GM12864 (cell line): ENCODE measurements at regions not wholly inside any gene's neighbourhood (a gene's known extent, or its start where the extent isn't known, plus 50 kb on each side); places are given as distances from the start of the nearest gene placed in this dataset.

Experiments
- DNase-seq: peaks from one replicate; pipeline ENCODE4 v3.0.0-alpha.2; 2011; ENCODE audit warnings: low read depth
- H3K4me3 ChIP-seq: 2 replicates; pipeline ENCODE4 v1.5.1; 2011; ENCODE audit warnings: mild to moderate bottlenecking, low read depth, low read length, control low read depth
- CTCF ChIP-seq: IDR thresholded peaks from 2 replicates; pipeline ENCODE4 v1.5.1; 2011; ENCODE audit warnings: low read depth, mild to moderate bottlenecking, moderate library complexity, low read length, control low read depth, inconsistent platforms; ENCODE audit errors: missing control alignments

DNA sequence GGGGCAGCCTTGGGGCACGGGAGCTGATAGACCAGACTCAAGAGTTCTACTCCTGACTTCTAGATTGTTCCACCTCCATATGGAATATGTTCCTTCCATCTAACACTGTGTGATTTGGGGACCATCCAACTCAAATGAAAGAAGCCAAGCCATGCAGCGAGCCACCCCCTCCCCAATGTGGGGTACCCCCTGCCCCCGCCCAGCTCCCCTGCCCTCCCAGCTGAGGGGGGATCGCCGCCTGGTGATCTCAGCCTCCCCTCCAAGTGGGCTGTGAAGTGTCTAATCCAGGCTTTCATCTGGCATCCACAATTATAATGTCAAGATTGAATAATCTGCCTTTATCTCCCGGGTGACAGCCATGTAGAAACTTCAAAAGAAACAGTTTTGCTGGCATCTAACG, 246.1 kb downstream of the RPS24 start:
- no peak overlapping the region for H3K4me3 ChIP-seq
- DNase-seq = no peak
- TF ChIP-seq CTCF = no peak

DNA sequence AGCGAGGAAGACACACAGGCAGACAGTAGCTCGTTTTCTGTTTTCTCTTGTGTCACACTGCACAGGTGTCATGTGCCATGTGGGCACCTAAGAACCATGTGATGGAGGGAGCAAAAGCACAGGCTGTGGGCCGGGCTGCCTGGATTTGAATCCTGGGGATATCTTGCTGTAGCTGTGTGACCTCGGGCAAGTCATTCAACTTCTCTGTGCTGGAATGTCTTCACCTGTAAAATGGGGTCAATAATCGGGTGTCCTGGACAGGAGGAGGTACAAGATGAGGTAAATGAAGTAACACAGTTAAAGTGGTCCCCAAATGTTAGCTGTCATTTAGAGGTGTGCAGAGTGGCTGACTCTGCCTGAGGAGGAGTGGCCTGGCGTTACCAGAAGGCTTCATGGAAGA, 246.9 kb downstream of the RPS24 start:
- no peak for TF ChIP-seq CTCF
- no peak overlapping the region for H3K4me3 ChIP-seq
- DNase-seq = no peak

DNA sequence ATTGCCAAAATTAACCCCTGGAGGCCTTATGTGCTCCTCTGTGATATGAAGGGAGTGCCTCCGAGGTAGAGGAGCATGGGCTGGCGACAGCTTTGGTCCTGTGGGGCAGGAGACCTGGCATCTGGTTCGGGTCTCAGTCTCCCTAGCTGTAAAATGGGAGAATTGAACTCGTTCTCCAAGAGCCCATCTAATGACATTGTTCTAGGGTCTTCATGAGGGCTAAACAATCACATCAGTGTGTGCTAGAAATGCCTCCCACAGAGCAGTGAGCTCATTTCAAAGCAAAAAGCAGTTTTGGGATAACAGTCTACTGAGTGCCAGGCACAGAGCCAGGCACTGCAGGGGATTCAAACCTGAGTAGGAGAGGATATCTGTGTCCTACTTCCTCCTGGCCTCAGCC, 248.0 kb downstream of the RPS24 start:
- no peak for TF ChIP-seq CTCF
- no peak for DNase-seq

DNA sequence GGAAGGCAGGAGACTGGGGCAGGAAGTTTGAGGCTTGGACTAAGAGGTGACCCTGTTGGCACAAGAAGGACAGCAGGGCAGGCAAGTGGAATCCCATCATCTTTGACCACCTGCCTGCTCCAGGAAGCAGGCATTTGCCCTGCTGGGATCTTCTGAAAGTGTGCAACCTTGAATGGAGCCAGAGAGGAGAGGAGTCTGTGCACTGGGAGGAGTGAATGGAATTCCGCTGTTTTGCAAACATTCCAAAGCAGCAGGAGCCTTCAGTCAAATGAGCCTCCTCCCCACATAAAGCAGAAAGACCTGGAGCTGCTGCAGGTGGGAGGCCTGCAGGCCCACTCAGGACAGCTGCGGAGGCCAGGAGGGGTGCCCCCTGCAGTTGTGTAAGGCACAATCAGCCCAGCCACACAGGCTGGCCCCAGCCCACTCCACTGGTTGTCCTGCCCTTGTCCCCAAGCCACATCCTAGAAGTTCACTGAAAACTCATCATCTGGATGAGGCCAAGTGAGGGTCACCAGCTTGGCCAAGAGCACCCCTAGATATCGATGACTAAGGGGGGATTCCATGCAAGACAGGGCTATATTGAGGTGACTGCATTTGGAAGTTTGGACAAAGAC, 249.5 kb downstream of the RPS24 start:
- H3K4me3 ChIP-seq = no peak overlapping the region
- DNase-seq = no peak
- TF ChIP-seq CTCF = no peak

More for the DNA sequence above, 248.0 kb downstream of the RPS24 start:
- no peak overlapping the region for H3K4me3 ChIP-seq

- no peak for TF ChIP-seq CTCF
- DNase-seq = no peak
Measured at GRCh38 chr10:78284381-78284780, 250.7 kb downstream of the RPS24 start.

DNA sequence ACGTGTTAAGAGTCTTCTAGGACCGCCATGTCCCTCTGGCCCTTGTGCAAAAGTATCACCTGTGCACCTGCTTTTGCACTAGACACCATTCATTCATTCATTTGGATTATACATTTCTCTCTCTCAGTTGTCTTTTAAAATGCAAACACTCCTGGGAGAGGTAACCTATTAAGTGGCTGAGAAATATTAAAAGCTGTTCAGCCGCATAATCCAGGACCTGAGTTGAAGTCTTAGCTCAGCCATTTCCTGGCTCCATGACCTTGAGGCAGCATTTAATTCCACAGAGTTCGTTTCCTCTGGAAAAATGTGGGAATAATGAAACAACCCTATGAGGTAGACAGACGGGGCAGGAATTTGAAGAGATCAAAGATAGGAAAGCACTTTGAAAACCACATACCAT, 251.6 kb downstream of the RPS24 start:
- H3K4me3 ChIP-seq = no peak overlapping the region
- DNase-seq = no peak
- TF ChIP-seq CTCF = no peak

More at GRCh38 chr10:78284381-78284780, 250.7 kb downstream of the RPS24 start:
- no peak overlapping the region for H3K4me3 ChIP-seq

DNA sequence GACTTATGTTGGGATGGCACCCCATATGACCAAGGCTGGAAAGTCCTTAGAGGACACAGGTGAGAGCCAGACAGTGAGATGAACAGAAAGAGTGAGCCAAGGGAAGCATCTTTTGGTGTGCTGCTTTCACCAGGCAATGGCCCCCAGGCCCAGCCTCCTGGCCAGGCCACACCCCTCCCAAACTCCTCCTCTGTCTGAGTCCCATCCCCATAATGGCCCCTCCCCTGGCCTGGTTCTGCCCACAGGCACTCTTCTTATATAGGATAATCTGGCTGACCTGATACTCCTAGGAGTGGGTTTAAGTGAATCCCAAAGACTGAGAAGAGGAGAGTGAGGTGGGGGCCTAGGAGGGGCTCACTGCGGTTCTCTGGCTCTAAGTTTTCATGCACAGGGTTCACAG, 252.5 kb downstream of the RPS24 start:
- TF ChIP-seq CTCF = no peak
- DNase-seq = no peak
- H3K4me3 ChIP-seq = no peak overlapping the region
